CD4-positive, alpha-beta T cell treated with Interleukin-4 for 1 hour (primary cell): ENCODE measurements at regions not wholly inside any gene's neighbourhood (a gene's known extent, or its start where the extent isn't known, plus 50 kb on each side); places are given as distances from the start of the nearest gene placed in this dataset.
"Not testable (repeated sequence)": the region's sequence is repeated elsewhere in the genome, so short reads cannot be mapped to it uniquely, and the experiment has no call there.

ENCODE experiments used
- DNase-seq, 2 donors: peaks; one replicate each; pipeline ENCODE4 v3.0.0-alpha.2; 2020 to 2022

DNA sequence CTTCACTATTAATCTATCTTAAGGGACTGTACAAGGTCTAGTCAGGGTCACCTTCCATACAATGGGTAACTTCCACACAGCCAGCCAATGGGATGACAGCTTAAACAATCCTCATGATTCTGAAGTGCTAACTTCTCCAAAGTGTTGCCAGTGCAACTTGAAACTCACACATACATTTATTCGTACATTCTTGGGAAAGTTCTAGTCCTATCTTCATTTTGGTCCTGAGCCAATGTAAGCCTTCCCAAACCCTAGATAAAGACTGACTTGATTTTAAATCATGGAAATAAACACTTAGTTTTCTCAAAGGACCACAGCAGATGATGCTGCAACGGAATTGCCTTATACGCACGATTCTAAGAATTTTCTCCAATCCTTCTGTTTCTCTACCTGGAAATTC, 117.5 kb upstream of the COL1A2 start:
- no peak for DNase-seq

GRCh38 chr7:94280851-94281250, 113.8 kb upstream of the COL1A2 start:
- DNase-seq = no peak

DNA sequence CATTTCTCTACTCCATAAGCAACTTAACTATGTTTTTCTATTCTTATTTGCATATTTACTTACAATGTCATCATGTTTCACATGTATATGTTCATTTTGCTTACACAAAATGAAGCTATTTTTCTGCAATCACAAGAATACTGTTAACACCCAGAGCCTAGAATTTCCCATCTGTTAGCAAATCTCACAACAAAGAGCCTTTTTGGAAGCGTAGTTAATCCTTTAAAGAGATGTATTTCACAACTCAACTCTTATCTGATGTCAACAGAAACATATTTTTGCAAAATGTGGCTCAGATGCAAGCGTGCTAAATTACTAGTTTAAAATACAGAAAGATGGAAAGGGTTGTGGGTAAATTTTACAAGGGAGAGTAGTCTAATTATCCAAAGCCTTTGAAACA, 110.6 kb upstream of the COL1A2 start:
- no peak for DNase-seq

- DNase-seq = no peak
Measured at GRCh38 chr7:94286111-94286510, 108.6 kb upstream of the COL1A2 start.

GRCh38 chr7:94288096-94288495, 106.6 kb upstream of the COL1A2 start:
- no peak for DNase-seq

GRCh38 chr7:94289071-94289470, 105.6 kb upstream of the COL1A2 start:
- DNase-seq = no peak

DNA sequence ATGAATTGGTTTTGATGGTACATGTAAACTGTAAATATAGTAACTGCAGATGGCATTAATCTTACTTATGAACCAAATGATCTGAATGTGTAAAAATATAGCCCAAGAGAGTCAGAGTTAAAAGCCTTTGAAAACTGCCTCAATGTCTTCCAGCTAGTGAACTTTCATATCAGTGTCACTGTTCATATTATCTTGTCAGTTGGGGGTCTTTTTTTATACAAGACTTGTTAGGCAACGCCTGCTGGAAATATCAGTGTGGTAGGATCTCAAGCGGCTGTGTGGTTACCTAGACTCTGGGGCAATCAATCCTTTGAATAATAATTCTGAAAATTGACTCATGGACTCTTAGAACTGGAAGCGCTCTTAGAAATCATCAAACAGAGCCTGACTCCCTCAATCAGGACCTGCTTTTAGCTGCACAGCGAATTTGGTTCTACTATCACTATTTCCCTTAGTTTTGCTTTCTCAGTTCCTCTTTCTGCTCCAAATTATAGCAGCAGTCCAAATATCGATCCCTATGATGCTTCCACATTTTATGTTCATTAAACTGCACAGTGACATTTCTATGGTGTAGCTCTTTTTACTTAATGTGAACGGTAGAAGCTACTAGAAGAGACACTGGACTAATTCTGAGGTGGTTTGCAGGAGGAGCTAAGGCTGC, 100.1 kb upstream of the COL1A2 start:
- DNase-seq = no peak

GRCh38 chr7:94295850-94296249, 98.8 kb upstream of the COL1A2 start:
- DNase-seq = no peak

GRCh38 chr7:94296881-94297280, 97.8 kb upstream of the COL1A2 start:
- DNase-seq = no peak

DNA sequence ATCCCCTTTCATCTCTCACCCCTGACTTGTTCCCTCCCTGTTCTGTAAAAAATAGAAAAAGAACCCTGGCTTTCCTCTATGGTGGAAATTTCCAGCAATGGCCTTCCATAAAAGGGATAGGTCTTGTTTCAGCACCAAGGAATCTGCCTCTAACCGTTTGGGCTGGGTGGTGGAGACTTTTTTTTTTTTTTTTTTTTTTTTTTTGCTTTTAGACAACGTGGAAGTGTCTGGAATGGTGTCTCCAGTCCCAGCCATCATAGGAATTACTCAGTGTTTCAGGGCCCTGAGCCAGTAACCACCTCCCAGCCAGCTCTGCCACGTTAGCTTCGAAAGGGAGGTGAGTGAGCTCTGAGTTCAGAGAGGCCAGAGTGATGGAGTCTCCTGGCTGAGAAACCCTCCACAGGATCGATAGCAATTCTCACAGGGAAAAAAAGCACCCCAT, 97.3 kb upstream of the COL1A2 start:
- DNase-seq = no peak

DNA sequence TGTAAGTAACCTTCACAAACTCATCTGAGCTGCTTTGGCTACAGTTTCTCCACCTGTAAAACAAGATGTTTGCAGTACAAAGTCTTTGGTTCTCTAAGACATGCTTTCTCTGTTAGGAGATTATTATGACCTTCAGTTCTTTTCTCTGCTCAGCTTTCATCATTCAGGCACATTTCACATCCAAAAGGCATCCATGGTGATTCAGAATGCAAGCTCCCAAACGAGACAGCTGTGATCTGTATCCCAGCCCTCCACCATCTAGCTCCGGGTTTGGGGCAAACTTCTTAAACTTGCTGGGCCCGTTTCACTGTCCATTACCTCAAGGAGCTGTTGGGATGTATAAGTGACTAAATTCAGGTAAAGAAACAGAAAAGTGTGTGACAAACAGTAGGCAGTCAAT, 95.8 kb upstream of the COL1A2 start:
- no peak for DNase-seq

DNA sequence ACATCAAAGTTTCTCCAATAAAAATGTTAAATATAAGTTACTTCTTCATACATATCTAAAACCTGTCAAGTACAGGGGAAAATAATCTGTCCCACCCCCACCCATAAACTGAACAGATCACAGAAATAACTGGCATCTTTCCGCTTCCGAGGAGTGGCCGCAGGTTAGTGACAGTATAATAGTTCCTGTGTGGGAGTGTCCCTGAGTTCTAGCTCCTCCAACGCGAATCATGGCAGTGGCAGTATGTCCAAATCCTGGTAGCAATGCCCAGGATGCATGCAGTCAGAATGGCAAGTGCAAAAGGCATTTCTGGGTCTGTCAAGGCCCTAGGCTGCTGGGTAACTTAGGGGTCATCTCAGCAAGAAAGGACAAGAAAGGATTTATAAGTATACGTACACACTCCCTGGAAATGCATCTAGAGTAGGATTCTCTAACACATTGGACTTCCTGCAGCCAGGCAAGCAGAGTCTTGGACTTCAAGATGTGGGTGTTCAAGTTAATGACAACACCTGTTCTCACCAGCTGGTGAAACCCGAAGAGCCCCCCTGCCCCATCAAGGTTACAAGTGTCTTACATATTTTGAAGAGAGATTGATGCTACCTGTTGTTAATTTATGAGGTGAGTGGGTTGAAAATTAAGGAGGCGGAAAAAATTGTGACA, 94.4 kb upstream of the COL1A2 start:
- DNase-seq = no peak

- no peak for DNase-seq
Measured at GRCh38 chr7:94301024-94301586, 93.6 kb upstream of the COL1A2 start.

GRCh38 chr7:94303118-94303517, 91.6 kb upstream of the COL1A2 start:
- DNase-seq = no peak

DNA sequence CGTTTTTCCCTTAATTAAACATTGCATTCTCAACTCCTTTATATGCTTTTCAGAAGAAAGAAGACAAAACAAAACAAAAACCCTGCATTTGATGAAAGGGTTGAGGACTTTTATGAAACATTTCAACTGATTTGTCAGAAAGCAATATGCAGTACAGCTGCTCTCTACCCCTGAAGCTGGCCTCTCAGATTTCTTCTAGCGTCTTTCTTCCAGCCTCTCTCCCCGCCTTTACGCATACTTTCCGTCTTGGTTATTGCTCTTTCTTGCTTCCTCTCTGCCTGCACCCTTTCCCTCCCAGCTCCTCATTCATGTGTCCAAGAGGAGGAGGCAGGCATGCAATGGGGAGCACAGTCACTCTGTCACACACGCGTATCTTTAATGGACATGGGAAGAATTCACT, 91.0 kb upstream of the COL1A2 start:
- DNase-seq = no peak

GRCh38 chr7:94304878-94305277, 89.8 kb upstream of the COL1A2 start:
- no peak for DNase-seq

- no peak for DNase-seq
Measured at GRCh38 chr7:94305836-94306235, 88.9 kb upstream of the COL1A2 start.

GRCh38 chr7:94307399-94308048, 87.2 kb upstream of the COL1A2 start:
- DNase-seq = no peak

GRCh38 chr7:94311515-94311914, 83.2 kb upstream of the COL1A2 start:
- no peak for DNase-seq

DNA sequence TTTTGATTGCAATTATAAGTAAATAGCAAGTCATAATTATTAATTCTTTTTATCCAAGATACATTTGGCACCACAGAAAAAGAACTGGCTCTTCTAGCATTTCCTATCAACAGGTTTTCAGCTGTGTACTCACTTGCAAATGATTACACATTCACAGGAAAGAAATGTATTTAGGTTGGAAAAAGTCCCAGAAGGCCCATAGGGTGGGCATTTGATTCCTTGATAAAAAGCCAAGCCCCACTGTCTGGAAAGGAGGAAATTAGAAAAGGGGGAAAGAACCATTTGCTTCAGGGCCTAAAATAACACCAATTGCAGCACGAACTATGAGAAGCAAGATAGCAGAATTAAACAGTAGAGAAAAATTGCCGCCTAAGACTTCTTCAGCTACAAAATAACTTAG, 80.8 kb upstream of the COL1A2 start:
- no peak for DNase-seq

DNA sequence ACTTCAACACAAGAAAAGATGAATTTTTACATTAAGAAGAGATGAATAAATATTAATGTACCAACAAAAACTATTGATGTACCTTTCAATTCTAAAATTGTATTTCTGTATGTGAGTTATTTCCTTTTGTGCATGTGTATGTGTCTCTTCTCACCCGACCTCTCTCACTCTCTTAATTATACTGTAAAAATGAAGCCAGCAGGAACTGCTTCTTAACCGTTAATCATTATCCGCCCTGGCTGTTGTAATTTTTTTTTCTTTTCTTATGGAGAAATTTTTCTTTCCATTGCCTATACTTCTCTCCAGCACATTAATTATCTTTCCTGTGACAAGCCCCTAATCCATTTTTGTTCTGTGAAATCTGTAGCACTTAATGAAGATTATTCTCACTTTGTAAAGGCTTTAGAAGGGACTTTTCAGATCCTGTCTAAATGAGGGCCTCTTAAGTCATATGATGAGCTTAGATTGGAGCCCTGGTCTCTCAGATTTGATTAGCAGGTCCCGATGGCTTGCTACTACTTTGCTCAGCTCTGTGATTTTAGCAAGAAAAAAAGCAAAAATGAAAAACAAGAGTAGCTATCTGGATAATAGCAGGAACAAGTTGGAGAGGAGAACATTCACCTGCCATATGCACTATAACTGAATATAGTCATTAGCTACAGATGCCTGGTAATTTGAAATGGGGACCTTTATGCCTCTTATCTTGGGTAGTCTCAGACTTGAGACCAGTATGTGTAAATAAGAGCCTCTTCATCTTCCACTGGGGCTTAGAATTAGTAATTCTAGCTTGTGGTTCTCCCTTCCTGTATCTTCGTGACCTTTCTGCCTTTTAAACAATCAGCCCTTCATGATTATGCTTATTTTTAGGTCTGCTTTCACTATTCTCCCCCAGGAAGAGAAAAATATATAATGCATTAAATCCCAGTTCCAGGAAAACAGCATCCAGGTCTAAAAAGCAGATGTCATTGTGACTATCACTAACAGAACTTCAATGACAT, 80.0 kb upstream of the COL1A2 start:
- no peak for DNase-seq

DNA sequence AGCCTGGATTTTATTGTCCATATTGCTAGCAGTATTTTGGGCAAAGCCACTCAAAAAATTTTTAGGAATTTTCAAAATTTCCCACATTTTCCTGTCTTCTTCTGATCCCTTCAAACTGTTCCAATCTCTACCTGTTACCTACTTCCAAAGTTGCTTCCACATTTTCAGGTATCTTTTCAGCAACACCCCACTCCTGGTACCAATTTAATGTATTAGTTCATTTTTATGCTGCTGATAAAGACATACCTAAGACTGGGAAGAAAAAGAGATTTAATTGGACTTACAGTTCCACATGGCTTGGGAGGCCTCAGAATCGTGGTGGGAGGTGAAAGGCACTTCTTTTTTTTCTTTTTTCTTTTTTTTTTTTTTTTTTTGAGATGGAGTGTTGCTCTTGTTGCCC, 73.6 kb upstream of the COL1A2 start:
- not testable (repeated sequence) for DNase-seq

GRCh38 chr7:94323844-94324243, 70.9 kb upstream of the COL1A2 start:
- DNase-seq = no peak
